GM19455 (cell line): ENCODE measurements at regions not wholly inside any gene's neighbourhood (a gene's known extent, or its start where the extent isn't known, plus 50 kb on each side); places are given as distances from the start of the nearest gene placed in this dataset.
"Not testable (repeated sequence)": the region's sequence is repeated elsewhere in the genome, so short reads cannot be mapped to it uniquely, and the experiment has no call there.

Source experiments
- ATAC-seq: cut with Tn5 transposase; IDR thresholded peaks from one replicate; pipeline ENCODE4 v1.9.1; 2021; ENCODE audit not compliant: unreplicated experiment

- no peak for ATAC-seq
Observed at GRCh38 chr14:30356438-30357202, 202.3 kb upstream of the G2E3 start.

DNA sequence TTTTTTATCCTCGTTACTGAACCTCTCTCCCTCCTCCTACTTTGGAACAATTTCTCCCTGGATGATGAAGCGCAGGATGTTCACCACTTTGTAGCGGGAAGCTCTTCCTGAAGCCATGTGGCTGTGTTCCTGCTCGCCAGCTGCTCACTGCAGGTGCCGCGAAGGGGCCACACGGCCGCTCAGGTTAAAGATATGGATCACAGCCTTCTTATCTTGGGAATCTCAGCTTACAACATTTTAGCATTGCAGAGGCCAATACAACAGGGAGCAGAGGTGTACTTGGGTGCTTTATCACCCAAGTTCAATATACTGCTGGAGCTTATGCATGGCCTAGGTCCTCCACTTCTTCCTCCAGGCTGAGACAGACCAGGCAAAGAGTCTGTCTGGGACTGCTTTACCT lies 201.2 kb upstream of the G2E3 start:
- ATAC-seq: no peak

DNA sequence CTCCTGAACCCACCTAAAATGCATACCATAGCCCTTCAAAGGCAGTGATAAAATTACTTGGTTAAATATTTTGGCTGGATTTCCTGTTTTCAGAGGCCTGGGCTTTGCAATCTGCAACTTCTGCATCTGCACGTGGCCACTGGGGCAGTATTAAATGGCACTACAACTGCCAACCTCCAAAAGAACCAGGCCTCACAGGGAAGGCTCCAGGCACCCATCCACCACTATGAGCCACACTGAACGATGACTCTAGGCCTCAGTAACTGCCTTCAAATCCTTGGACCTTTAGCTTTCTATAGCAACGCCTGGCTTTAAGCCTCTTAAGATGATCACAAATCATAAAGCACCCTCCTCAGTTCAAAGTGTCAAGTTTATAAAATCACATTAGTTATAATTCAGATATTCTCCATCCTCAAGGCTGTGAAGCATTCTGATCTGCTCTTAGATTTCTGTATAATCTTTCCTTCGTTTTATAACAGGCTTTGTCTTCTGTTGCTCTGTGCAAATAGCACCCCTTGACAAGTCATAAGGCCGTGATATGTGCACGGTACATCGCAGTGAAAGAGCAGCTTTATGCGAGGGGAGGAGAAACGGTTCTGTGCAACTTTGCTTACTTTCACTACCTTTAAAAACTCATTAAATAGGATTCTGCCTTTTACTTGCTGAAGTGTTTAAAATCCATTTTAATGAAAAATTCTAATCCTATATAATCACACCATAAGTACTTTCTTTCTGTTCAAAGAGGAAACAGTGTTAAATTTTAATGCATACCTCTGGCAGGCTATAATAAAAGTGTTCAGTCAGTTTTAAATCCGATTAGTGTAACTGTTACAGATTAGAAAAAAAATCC lies 196.4 kb upstream of the G2E3 start:
- no peak for ATAC-seq

- ATAC-seq: not testable (repeated sequence)
Observed at GRCh38 chr14:30363219-30363880, 195.6 kb upstream of the G2E3 start.

GRCh38 chr14:30369502-30370180 lies 189.3 kb upstream of the G2E3 start:
- no peak for ATAC-seq

- no peak for ATAC-seq
Observed at GRCh38 chr14:30373053-30373452, 185.9 kb upstream of the G2E3 start.

DNA sequence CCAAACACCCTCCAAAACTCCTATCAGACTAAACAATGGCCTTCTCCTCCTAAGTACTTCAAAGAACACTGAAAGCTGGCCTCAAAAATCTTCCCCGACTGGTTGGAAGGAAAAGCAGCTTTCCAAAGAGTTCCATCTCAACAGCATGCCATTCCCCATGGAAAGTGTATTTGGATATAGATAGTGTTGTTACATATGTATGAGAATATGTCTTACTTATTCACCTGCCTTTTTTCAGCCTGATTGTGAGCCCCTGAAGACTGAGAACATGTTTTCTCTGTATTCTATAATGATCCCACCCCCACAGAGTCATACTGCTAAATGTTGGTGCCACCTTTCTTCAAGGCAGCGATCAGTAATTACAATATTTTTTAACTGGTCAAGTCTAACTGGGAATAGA lies 185.4 kb upstream of the G2E3 start:
- no peak for ATAC-seq

GRCh38 chr14:30375296-30375892 lies 183.6 kb upstream of the G2E3 start:
- peak; percentile 93 for ATAC-seq

DNA sequence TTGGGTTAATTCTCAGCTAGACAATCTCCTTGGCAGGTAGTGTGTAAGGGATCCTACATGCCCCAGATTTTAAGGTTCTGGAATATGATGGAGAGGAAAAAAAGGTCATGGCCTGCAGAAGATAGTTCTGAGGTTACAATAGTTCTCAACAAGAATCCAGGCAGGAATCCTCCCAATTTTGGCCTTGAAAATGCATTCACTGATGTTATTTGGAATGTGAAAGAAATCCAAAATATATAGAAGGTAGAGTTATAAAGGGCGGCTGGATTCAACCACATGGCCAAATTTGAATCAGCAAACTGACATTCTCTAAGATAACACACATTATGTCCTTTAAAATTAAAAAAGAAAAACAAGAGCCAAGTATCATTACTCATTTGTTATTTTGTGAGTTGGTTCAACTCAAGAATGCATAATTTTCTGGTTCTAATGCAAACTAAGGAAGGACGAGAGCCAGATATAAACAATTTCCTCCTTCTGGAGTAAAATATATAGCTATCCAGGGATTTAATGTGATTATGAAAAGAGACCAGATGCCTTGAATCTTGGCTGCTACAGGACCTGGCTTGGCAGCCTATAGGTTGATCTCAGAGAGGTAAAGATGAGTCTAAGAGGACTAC lies 177.0 kb upstream of the G2E3 start:
- ATAC-seq: no peak

DNA sequence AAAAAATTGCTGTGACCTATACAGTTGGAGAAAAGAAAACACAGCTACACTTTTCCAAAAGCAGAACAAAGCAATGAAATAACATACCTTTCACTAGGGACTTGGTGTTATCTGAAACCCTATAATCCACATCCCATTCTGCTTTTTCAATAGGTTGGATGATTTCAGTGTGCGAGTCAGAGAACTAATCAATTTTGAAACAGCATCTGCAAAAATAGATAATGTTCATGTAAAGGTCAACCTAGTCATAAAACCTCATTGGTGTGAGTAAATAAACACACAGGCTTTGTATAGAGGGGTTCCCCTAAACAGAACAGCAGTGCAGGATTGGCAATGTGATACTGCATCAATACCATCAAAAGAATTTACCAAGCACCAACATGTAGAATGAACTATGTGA lies 173.0 kb upstream of the G2E3 start:
- no peak for ATAC-seq

DNA sequence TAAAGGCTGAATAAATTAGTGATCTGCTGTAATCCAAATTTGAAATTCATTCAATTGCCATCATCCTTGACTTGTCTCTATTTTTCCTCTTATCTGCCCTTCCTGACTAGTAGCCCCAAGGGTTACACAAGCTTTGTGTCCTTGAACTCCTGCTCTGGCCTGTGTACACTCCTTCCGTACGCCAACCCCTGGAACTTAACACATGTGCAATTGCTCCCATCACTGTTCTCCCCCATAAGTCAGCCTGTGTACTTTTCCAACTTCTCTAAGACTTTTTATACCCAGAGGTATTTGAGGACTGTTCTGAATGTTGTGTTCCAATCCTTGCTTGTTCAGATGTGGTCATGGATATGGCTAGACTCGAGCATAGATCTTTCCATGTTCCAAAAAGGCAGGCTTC lies 171.1 kb upstream of the G2E3 start:
- ATAC-seq: no peak

- no peak for ATAC-seq
Observed at GRCh38 chr14:30389134-30389876, 169.7 kb upstream of the G2E3 start.

DNA sequence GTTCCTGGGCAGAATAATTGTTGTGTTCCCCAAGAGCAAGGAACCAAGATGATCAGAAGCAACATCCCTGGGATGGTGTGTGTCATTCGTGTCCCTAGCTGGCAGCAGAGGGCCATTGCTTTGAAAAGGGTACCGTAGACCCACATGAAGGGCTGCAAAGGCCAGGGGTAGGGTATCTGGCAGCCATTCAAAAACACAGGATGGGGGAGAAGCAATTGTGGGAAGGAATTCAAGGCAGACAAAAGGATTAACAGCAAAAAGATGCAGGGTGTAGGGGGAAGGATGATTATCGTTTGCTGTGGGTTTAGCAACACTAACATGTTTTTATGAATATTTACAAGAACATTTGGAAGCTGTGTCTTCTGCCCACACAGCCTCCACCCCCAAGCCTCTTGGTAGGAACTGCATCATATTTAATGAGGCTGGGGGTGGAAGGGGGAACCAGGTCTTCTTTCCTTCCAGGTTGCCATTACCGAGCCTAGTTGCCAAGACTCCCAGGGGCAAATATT lies 169.0 kb upstream of the G2E3 start:
- no peak for ATAC-seq

DNA sequence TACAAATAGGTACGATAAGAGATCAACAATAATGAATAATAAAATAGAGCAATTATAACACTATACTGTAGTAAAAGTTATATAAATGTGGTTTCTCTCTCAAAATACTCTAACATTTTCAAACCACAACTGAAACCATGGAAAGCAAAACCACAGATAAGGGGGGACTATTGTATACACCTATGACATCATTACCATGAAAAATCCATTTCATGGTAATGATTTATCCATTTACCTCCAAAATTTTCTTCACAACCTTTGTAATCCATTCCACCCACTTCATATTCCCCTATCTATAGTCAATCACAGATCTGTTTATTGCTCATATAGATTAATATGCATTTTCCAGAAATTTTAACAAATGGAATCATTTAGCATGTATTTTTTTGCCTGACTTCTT lies 163.9 kb upstream of the G2E3 start:
- ATAC-seq: no peak

DNA sequence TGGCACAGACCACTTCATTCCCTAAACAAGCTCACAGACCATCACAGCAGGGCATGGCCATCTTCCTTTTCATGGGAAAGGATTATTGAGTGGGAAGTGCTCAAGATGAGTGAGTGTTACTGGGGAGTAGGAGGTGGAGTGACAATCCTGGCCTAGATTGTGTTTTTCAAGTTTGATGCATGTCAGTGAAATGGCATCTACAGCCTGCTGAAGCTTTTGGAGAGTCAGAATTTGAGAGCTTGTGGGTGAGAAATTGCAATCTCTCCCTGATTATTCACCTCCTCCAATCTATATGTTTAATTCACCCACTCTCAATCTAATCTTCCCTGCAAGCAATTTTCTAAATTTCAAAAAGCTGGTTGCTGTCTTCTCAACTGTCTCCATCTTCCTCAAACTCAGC lies 156.1 kb upstream of the G2E3 start:
- no peak for ATAC-seq

DNA sequence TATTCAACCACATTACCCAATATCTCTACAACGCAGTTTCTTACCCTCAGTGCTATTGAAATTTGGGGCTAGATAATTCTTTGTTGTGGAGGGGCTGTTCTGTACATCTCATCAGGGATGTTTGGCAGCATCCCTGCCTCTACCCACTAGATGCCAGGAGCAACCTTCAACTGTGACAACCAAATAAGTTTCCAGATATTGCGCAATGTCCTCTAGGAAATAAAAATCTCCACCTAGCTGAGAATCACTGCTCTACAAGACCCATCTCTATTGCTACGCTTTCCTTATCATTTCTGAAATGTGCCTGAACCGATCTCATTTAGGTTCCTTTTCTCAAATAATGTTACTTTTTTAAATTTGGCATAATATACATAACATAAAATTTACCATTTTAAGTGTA lies 155.2 kb upstream of the G2E3 start:
- no peak for ATAC-seq

DNA sequence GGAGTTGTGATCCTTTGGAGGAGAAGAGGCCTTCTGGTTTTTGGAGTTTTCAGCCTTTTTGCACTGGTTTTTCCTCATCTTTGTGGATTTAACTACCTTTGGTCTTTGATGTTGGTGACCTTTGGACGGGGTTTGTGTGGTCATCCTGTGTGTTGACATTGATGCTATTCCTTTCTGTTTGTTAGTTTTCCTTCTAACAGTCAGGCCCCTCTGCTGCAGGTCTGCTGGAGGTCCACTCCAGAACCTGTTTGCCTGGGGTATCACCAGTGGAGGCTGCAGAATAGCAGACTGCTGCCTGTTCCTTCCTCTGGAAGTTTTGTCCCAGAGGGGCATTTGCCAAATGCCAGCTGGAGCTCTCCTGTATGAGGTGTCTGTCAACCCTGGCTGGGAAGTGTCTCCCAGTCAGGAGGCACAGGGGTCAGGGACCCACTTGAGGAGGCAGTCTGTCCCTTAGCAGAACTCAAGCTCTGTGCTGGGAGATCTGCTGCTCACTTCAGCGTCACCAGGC lies 149.4 kb upstream of the G2E3 start:
- ATAC-seq: not testable (repeated sequence)

DNA sequence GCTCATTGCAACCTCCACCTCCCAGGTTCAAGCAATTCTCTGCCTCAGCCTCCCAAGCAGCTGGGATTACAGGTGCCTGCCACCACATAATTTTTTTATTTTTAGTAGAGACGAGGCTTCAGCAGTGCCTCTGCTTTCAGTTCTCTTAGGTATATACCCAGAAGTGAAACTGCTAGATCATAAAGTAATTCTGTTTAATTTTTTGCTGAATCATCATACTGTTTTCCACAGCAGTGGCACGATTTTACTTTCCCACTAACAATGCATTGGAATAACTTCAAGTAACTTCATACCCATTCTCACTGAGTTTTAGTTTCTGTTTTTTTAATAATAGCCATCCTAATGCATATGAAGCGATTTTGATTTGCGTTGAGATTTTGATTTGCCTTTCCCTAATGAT lies 148.0 kb upstream of the G2E3 start:
- ATAC-seq: no peak

GRCh38 chr14:30413184-30413583 lies 145.8 kb upstream of the G2E3 start:
- ATAC-seq: not testable (repeated sequence)
